ENCODE measurements at regions not wholly inside any gene's neighbourhood (a gene's known extent, or its start where the extent isn't known, plus 50 kb on each side); places are given as distances from the start of the nearest gene placed in this dataset.
"Not testable (repeated sequence)": the region's sequence is repeated elsewhere in the genome, so short reads cannot be mapped to it uniquely, and the experiment has no call there.

GRCh38 chr5:104914536-104915070, 1352.0 kb upstream of the NUDT12 start:
- Mint-ChIP-seq H3K4me1 (ENCODE audit: low read depth) (no peaks in the 10 kb centered on the region), H3K27me3 (ENCODE audit: low read depth) (no peaks in the 10 kb centered on the region), H3K36me3 (ENCODE audit: insufficient read depth in 2 of 2) (no peaks in the 10 kb centered on the region), H3K4me3 (no peak overlapping the region), H3K27ac (no peak overlapping the region), H3K9me3 (peaks cover 2 to 3% of the 10 kb centered on the region in 2 donors)
- DNase-seq (no peak), ATAC-seq (replicated peaks in 1 of 2) (no peak)

- no peaks in the 10 kb centered on the region for H3K4me1 Mint-ChIP-seq (ENCODE audit: low read depth)
- H3K27ac Mint-ChIP-seq = no peak overlapping the region
- peaks cover 2 to 3% of the 10 kb centered on the region in 2 donors for H3K9me3 Mint-ChIP-seq
- no peak overlapping the region for H3K4me3 Mint-ChIP-seq
- no peaks in the 10 kb centered on the region for H3K27me3 Mint-ChIP-seq (ENCODE audit: low read depth)
- ATAC-seq (replicated peaks in 1 of 2) (no peak), DNase-seq (no peak)
- no peaks in the 10 kb centered on the region for H3K36me3 Mint-ChIP-seq (ENCODE audit: insufficient read depth in 2 of 2)
These were observed 1351.3 kb upstream of the NUDT12 start for GRCh38 chr5:104913841-104914281.

GRCh38 chr5:104909803-104910202, 1347.2 kb upstream of the NUDT12 start:
- H3K36me3 Mint-ChIP-seq (ENCODE audit: insufficient read depth in 2 of 2) = no peaks in the 10 kb centered on the region
- no peak overlapping the region for H3K27ac Mint-ChIP-seq
- DNase-seq (no peak), ATAC-seq (replicated peaks in 1 of 2) (no peak)
- H3K9me3 Mint-ChIP-seq = peaks cover 2 to 3% of the 10 kb centered on the region in 2 donors
- H3K4me3 Mint-ChIP-seq = no peak overlapping the region
- H3K27me3 Mint-ChIP-seq (ENCODE audit: low read depth) = no peaks in the 10 kb centered on the region
- no peaks in the 10 kb centered on the region for H3K4me1 Mint-ChIP-seq (ENCODE audit: low read depth)

GRCh38 chr5:104904561-104904960, 1342.0 kb upstream of the NUDT12 start:
- Mint-ChIP-seq H3K27ac (no peak overlapping the region), H3K9me3 (peaks cover 1 to 8% of the 10 kb centered on the region in 2 donors), H3K27me3 (ENCODE audit: low read depth) (no peaks in the 10 kb centered on the region), H3K36me3 (ENCODE audit: insufficient read depth in 2 of 2) (no peaks in the 10 kb centered on the region), H3K4me3 (no peak overlapping the region), H3K4me1 (ENCODE audit: low read depth) (no peaks in the 10 kb centered on the region)
- ATAC-seq (replicated peaks in 1 of 2) (no peak), DNase-seq (no peak)

- Mint-ChIP-seq H3K4me3 (no peak overlapping the region), H3K9me3 (peaks cover 3 to 10% of the 10 kb centered on the region in 2 donors), H3K36me3 (ENCODE audit: insufficient read depth in 2 of 2) (no peaks in the 10 kb centered on the region), H3K27ac (no peak overlapping the region), H3K4me1 (ENCODE audit: low read depth) (no peaks in the 10 kb centered on the region), H3K27me3 (ENCODE audit: low read depth) (no peaks in the 10 kb centered on the region)
- ATAC-seq (replicated peaks in 1 of 2) (no peak), DNase-seq (no peak)
These were observed 1341.4 kb upstream of the NUDT12 start for GRCh38 chr5:104903941-104904340.

GRCh38 chr5:104891596-104891995, 1329.0 kb upstream of the NUDT12 start:
- Mint-ChIP-seq H3K9me3 (peaks cover 6% of the 10 kb centered on the region in 2 donors), H3K4me1 (ENCODE audit: low read depth) (no peaks in the 10 kb centered on the region)

GRCh38 chr5:104890767-104891166, 1328.2 kb upstream of the NUDT12 start:
- DNase-seq (no peak), ATAC-seq (replicated peaks in 1 of 2) (no peak)
- H3K9me3 Mint-ChIP-seq = peaks cover 6 to 7% of the 10 kb centered on the region in 2 donors
- H3K4me3 Mint-ChIP-seq = no peak overlapping the region
- no peaks in the 10 kb centered on the region for H3K36me3 Mint-ChIP-seq (ENCODE audit: insufficient read depth in 2 of 2)
- H3K4me1 Mint-ChIP-seq (ENCODE audit: low read depth) = no peaks in the 10 kb centered on the region
- H3K27ac Mint-ChIP-seq = no peak overlapping the region
- no peaks in the 10 kb centered on the region for H3K27me3 Mint-ChIP-seq (ENCODE audit: low read depth)

More at GRCh38 chr5:104891596-104891995, 1329.0 kb upstream of the NUDT12 start:
- H3K4me3 Mint-ChIP-seq = no peak overlapping the region
- ATAC-seq (replicated peaks in 1 of 2) (no peak), DNase-seq (no peak)
- H3K27me3 Mint-ChIP-seq (ENCODE audit: low read depth) = no peaks in the 10 kb centered on the region
- H3K27ac Mint-ChIP-seq = no peak overlapping the region
- H3K36me3 Mint-ChIP-seq (ENCODE audit: insufficient read depth in 2 of 2) = no peaks in the 10 kb centered on the region

GRCh38 chr5:104859437-104859836, 1296.8 kb upstream of the NUDT12 start:
- H3K4me3 Mint-ChIP-seq = no peak overlapping the region
- no peaks in the 10 kb centered on the region for H3K4me1 Mint-ChIP-seq (ENCODE audit: low read depth)
- ATAC-seq (replicated peaks in 1 of 2) = no peak
- H3K36me3 Mint-ChIP-seq (ENCODE audit: insufficient read depth in 2 of 2) = no peaks in the 10 kb centered on the region
- H3K27me3 Mint-ChIP-seq (ENCODE audit: low read depth) = no peaks in the 10 kb centered on the region
- DNase-seq = no peak
- peaks cover 6 to 7% of the 10 kb centered on the region in 2 donors for H3K9me3 Mint-ChIP-seq
- no peak overlapping the region for H3K27ac Mint-ChIP-seq

- DNase-seq; H3K27me3 Mint-ChIP-seq (ENCODE audit: low read depth); H3K36me3 Mint-ChIP-seq (ENCODE audit: insufficient read depth in 2 of 2); ATAC-seq (replicated peaks in 1 of 2); H3K27ac Mint-ChIP-seq; H3K4me3 Mint-ChIP-seq; H3K9me3 Mint-ChIP-seq; H3K4me1 Mint-ChIP-seq (ENCODE audit: low read depth): not testable (repeated sequence)
These were observed 1289.5 kb upstream of the NUDT12 start for GRCh38 chr5:104852099-104852498.

- DNase-seq (no peak), ATAC-seq (replicated peaks in 1 of 2) (no peak)
- no peaks in the 10 kb centered on the region for H3K4me1 Mint-ChIP-seq (ENCODE audit: low read depth)
- no peaks in the 10 kb centered on the region for H3K36me3 Mint-ChIP-seq (ENCODE audit: insufficient read depth in 2 of 2)
- H3K9me3 Mint-ChIP-seq = peaks cover 3% of the 10 kb centered on the region in 2 donors
- no peak overlapping the region for H3K27ac Mint-ChIP-seq
- no peak overlapping the region for H3K4me3 Mint-ChIP-seq
- no peaks in the 10 kb centered on the region for H3K27me3 Mint-ChIP-seq (ENCODE audit: low read depth)
These were observed 1283.0 kb upstream of the NUDT12 start for GRCh38 chr5:104845541-104845940.

GRCh38 chr5:104843822-104844221, 1281.2 kb upstream of the NUDT12 start:
- Mint-ChIP-seq H3K4me3 (no peak overlapping the region), H3K36me3 (ENCODE audit: insufficient read depth in 2 of 2) (no peaks in the 10 kb centered on the region), H3K27me3 (ENCODE audit: low read depth) (no peaks in the 10 kb centered on the region), H3K27ac (no peak overlapping the region), H3K4me1 (ENCODE audit: low read depth) (no peaks in the 10 kb centered on the region), H3K9me3 (peaks cover 0 to 3% of the 10 kb centered on the region in 2 donors)
- ATAC-seq (replicated peaks in 1 of 2) = no peak
- DNase-seq = no peak

GRCh38 chr5:104840284-104840683, 1277.7 kb upstream of the NUDT12 start:
- Mint-ChIP-seq H3K4me1 (ENCODE audit: low read depth) (no peaks in the 10 kb centered on the region), H3K9me3 (peaks cover 3 to 4% of the 10 kb centered on the region in 2 donors), H3K4me3 (no peak overlapping the region)

GRCh38 chr5:104831515-104831914, 1268.9 kb upstream of the NUDT12 start:
- ATAC-seq (replicated peaks in 1 of 2) = not testable (repeated sequence)

More at GRCh38 chr5:104840284-104840683, 1277.7 kb upstream of the NUDT12 start:
- H3K27ac Mint-ChIP-seq = no peak overlapping the region
- ATAC-seq (replicated peaks in 1 of 2) (no peak), DNase-seq (no peak)
- no peaks in the 10 kb centered on the region for H3K36me3 Mint-ChIP-seq (ENCODE audit: insufficient read depth in 2 of 2)
- H3K27me3 Mint-ChIP-seq (ENCODE audit: low read depth) = no peaks in the 10 kb centered on the region

GRCh38 chr5:104821606-104822005, 1259.0 kb upstream of the NUDT12 start:
- Mint-ChIP-seq H3K4me3 (no peak overlapping the region), H3K9me3 (peaks cover 6 to 9% of the 10 kb centered on the region in 2 donors), H3K36me3 (ENCODE audit: insufficient read depth in 2 of 2) (no peaks in the 10 kb centered on the region), H3K4me1 (ENCODE audit: low read depth) (no peaks in the 10 kb centered on the region), H3K27me3 (ENCODE audit: low read depth) (no peaks in the 10 kb centered on the region), H3K27ac (no peak overlapping the region)
- no peak for DNase-seq
- no peak for ATAC-seq (replicated peaks in 1 of 2)

More at GRCh38 chr5:104831515-104831914, 1268.9 kb upstream of the NUDT12 start:
- not testable (repeated sequence) for H3K4me3 Mint-ChIP-seq; H3K27me3 Mint-ChIP-seq (ENCODE audit: low read depth); H3K27ac Mint-ChIP-seq; H3K36me3 Mint-ChIP-seq (ENCODE audit: insufficient read depth in 2 of 2); DNase-seq; H3K4me1 Mint-ChIP-seq (ENCODE audit: low read depth)
- H3K9me3 Mint-ChIP-seq = peaks cover 9 to 11% of the 10 kb centered on the region in 2 donors

Data from activated T-cell treated with anti-CD3 and anti-CD28 coated beads, Interleukin-2, amount 50 U/mL, for 72 hours (primary cell).